ENCODE measurements at regions not wholly inside any gene's neighbourhood (a gene's known extent, or its start where the extent isn't known, plus 50 kb on each side); places are given as distances from the start of the nearest gene placed in this dataset.

DNA sequence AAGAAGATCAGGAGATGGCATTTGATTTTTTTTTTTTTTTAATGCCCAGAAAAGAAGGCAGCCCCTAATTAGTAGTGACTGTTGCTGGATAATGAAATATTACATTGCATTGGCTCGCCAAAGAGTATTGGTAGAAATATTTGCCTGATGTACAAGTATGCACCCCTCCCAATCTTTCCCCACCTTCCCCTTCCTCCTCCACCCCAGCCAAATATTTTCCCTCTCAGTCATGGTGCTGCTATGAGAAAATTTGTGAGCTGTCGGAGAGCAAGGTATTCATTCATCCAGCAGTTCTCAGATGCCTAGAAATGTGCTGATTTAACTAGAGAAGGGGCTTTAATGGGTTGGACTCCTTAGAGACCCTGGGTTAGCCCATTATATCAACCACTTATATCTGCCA lies 50.5 kb upstream of the IKBKE start:
- DNase-seq = no peak
- no peaks in the 10 kb centered on the region for H3K27me3 ChIP-seq (ENCODE audit: insufficient read depth, low read length, poor library complexity, severe bottlenecking)
- H3K4me3 Mint-ChIP-seq = no peak overlapping the region
- no peaks in the 10 kb centered on the region for H3K9me3 Mint-ChIP-seq
- H3K27ac Mint-ChIP-seq = no peak overlapping the region
- no peaks in the 10 kb centered on the region for H3K27me3 Mint-ChIP-seq
- no peaks in the 10 kb centered on the region for H3K4me1 ChIP-seq (ENCODE audit: insufficient read depth, low read length)
- ChIA-PET POLR2A (no interaction called here), CTCF (no interaction called here)
- H3K4me3 ChIP-seq (ENCODE audit: low read length) = no peak overlapping the region
- H3K4me1 Mint-ChIP-seq = no peaks in the 10 kb centered on the region
- H3K36me3 Mint-ChIP-seq = peaks cover 0 to 59% (median 29%) of the 10 kb centered on the region in 3 donors
- no peak overlapping the region for H3K27ac ChIP-seq (ENCODE audit: low read depth, low read length)
- H3K9me3 ChIP-seq (ENCODE audit: low read length) = no peaks in the 10 kb centered on the region
- peaks cover 6% of the 10 kb centered on the region for H3K36me3 ChIP-seq (ENCODE audit: insufficient read depth, low read length)

DNA sequence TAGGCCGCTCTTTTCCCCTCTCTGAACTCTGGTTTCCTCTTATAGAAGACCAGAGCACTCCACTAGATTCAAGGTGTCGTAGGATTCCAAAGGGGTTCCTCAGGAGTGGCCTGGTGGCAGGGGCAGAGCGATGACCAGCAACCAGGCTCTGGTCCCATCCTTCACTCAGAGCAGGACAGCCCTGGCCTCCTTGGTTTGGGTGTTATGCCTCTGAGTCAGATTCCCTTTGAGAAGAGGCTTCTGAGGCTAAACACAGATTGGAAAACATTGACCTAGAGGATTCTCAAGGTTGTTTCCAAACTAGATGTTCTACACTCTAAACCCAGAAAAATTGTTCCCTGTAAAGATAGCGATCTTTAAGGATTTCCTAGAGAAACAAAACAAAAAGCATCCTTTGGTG lies 49.8 kb upstream of the IKBKE start:
- ChIA-PET CTCF (no interaction called here), POLR2A (no interaction called here)
- Histone ChIP-seq H3K36me3 (ENCODE audit: insufficient read depth, low read length) (peaks cover 6% of the 10 kb centered on the region), H3K27me3 (ENCODE audit: insufficient read depth, low read length, poor library complexity, severe bottlenecking) (no peaks in the 10 kb centered on the region), H3K27ac (ENCODE audit: low read depth, low read length) (no peak overlapping the region), H3K4me3 (ENCODE audit: low read length) (no peak overlapping the region), H3K4me1 (ENCODE audit: insufficient read depth, low read length) (no peaks in the 10 kb centered on the region), H3K9me3 (ENCODE audit: low read length) (no peaks in the 10 kb centered on the region)
- DNase-seq = no peak
- H3K4me1 Mint-ChIP-seq = no peaks in the 10 kb centered on the region
- H3K27me3 Mint-ChIP-seq = no peaks in the 10 kb centered on the region
- no peak overlapping the region for H3K27ac Mint-ChIP-seq
- H3K9me3 Mint-ChIP-seq = no peaks in the 10 kb centered on the region
- no peak overlapping the region for H3K4me3 Mint-ChIP-seq
- peaks cover 0 to 55% (median 26%) of the 10 kb centered on the region in 3 donors for H3K36me3 Mint-ChIP-seq
